ENCODE measurements at regions not wholly inside any gene's neighbourhood (a gene's known extent, or its start where the extent isn't known, plus 50 kb on each side); places are given as distances from the start of the nearest gene placed in this dataset.

GRCh38 chr9:129319938-129320481, 141.9 kb upstream of the IER5L start:
- Histone ChIP-seq H3K36me3 (ENCODE audit: insufficient read depth in 1 of 2, low read depth in 1 of 2) (no peaks in the 10 kb centered on the region), H3K9me3 (no peaks in the 10 kb centered on the region), H3K4me1 (peaks cover 30% of the 10 kb centered on the region), H3K4me3 (peak overlapping the region; percentile 68), H3K27me3 (ENCODE audit: insufficient read depth in 3 of 3, low read length in 2 of 3) (no peaks in the 10 kb centered on the region), H3K27ac (peak overlapping the region; percentile 73)
- intact Hi-C loops (cut with DNase I): no loop called here
- DNase-seq (peak in 1 of 2 donors; percentile 48), ATAC-seq (peak in 2 of 4 donors; percentile 2 to 5)
- 37 to 53% (median 37%) methylated on average over 14 of the region's 14 CpGs for WGBS, 3 donors
- TF ChIP-seq, protein P1, sequence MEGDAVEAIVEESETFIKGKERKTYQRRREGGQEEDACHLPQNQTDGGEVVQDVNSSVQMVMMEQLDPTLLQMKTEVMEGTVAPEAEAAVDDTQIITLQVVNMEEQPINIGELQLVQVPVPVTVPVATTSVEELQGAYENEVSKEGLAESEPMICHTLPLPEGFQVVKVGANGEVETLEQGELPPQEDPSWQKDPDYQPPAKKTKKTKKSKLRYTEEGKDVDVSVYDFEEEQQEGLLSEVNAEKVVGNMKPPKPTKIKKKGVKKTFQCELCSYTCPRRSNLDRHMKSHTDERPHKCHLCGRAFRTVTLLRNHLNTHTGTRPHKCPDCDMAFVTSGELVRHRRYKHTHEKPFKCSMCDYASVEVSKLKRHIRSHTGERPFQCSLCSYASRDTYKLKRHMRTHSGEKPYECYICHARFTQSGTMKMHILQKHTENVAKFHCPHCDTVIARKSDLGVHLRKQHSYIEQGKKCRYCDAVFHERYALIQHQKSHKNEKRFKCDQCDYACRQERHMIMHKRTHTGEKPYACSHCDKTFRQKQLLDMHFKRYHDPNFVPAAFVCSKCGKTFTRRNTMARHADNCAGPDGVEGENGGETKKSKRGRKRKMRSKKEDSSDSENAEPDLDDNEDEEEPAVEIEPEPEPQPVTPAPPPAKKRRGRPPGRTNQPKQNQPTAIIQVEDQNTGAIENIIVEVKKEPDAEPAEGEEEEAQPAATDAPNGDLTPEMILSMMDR (IDR thresholded peaks at IDR 0.05): no peak

DNA sequence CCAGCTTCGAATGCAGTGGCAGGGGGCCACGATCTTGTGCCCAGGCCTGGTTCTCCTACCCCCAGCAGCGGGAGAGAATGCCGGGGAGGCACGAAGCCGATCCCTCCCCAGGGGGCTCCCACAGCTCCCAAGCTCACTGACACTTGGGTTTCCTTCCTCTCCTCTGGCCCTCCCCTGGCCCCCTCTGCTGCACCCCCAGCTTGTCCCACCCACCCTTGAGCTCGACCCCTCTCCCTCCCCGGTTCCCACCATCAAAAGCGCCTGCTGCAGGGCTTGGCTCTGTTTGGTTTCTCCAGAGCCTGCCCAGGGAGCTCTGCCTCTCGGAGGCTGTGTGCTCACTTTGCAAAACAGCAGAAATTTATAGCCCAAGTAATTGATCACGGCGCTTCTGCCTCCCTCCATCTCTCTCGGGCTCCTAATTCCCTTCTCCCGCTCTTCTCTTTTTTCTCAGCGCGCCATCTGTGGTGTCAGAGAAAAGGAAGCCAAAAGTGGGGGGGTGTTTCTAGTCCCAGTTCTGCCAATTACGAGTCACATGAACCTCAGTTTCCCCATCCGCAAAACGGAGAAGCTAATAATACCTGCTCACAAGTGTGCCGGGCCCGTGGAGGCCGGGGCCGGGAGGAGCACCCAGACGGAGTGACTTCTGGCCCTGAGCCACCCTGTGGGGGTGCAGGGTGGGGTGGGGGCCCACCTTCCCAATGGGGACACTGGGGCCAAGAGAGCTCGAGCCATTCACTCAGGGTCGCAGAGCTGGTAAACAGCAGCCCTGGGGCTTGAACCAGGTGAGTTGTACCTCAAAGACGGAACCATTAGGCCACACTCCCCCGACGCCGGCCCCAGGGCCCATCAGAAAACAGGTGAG, 141.2 kb upstream of the IER5L start:
- WGBS, 3 donors: 78 to 81% (median 81%) methylated on average over 26 to 30 of the region's 30 CpGs
- H3K36me3 ChIP-seq (ENCODE audit: insufficient read depth in 1 of 2, low read depth in 1 of 2): no peaks in the 10 kb centered on the region
- no peaks in the 10 kb centered on the region for H3K9me3 ChIP-seq
- H3K4me1 ChIP-seq: peaks cover 30% of the 10 kb centered on the region
- peak overlapping the region; percentile 73 for H3K27ac ChIP-seq
- DNase-seq: peak in 1 of 2 donors; percentile 50
- H3K27me3 ChIP-seq (ENCODE audit: insufficient read depth in 3 of 3, low read length in 2 of 3): no peaks in the 10 kb centered on the region
- ATAC-seq: no peak
- TF ChIP-seq, protein P1 (IDR thresholded peaks at IDR 0.05): no peak
- no peak overlapping the region for H3K4me3 ChIP-seq
- intact Hi-C loops (cut with DNase I): no loop called here

DNA sequence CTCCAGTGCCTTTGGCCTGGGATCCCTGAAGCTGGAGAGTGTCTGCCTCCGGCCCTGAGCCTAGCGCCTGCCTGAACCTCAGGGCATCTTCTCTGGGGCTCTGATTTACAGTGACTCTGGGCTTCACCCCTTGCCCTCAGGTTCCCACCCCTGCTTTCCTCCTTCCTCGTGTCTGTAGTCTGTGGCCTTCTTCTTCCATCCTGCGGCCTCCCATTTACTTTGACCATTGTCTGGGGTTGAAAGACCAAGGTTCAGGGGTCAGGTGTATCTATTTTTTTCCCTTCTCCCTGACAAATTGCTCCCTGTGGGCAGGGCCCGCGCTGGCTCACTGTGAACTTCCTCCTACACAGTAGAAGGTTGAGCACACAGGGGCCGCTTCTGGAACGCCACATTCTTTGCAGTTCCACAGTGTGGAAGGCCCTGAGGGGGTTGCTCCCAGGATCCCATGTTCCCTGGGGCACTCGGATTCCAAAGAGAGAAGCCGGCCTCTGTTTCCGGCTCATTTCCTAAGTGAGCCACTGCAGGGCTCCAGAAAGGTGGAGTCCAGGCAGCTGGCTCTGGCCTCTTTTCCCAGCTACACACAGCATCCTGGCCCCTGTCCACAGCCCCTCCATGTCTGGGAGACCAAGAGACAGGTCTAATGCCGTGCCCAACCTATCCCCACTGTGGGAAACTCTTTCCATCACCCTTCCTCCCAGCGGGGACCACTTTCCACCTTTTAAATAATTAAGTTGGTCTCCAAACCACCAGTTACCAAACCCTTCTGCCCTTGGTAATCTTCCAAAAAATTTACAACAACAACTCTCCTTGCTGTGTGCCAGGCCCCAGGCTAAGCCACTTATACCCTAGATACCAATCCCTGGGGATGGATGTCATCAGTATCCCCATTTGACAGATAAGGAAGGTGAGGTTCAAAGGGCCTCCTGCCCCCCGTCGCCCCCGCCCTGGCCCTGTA, 140.3 kb upstream of the IER5L start:
- Histone ChIP-seq H3K4me3 (no peak overlapping the region), H3K27ac (peak overlapping the region; percentile 30), H3K36me3 (ENCODE audit: insufficient read depth in 1 of 2, low read depth in 1 of 2) (no peaks in the 10 kb centered on the region), H3K27me3 (ENCODE audit: insufficient read depth in 3 of 3, low read length in 2 of 3) (no peaks in the 10 kb centered on the region), H3K4me1 (peaks cover 30% of the 10 kb centered on the region), H3K9me3 (no peaks in the 10 kb centered on the region)
- peak in 1 of 2 donors; percentile 65 for DNase-seq
- no peak for ATAC-seq
- WGBS, 3 donors: 76 to 85% (median 78%) methylated on average over 16 of the region's 16 CpGs
- intact Hi-C loops (cut with DNase I): no loop called here
- TF ChIP-seq, protein P1 (IDR thresholded peaks at IDR 0.05): no peak

- Histone ChIP-seq H3K4me1 (peaks cover 30% of the 10 kb centered on the region), H3K27me3 (ENCODE audit: insufficient read depth in 3 of 3, low read length in 2 of 3) (no peaks in the 10 kb centered on the region), H3K4me3 (no peak overlapping the region), H3K36me3 (ENCODE audit: insufficient read depth in 1 of 2, low read depth in 1 of 2) (no peaks in the 10 kb centered on the region), H3K27ac (peak overlapping the region; percentile 30), H3K9me3 (no peaks in the 10 kb centered on the region)
- ATAC-seq (peak in 2 of 4 donors; percentile 24 to 30), DNase-seq (peak in 1 of 2 donors; percentile 65)
- TF ChIP-seq, protein P1 (IDR thresholded peaks at IDR 0.05): no peak
- intact Hi-C loops (cut with DNase I): no loop called here
- 80 to 83% (median 80%) methylated on average over 13 of the region's 13 CpGs for WGBS, 3 donors
Observed at GRCh38 chr9:129317179-129318011, 139.3 kb upstream of the IER5L start.

Data from psoas muscle (tissue), 7 donors.